ENCODE measurements at regions not wholly inside any gene's neighbourhood (a gene's known extent, or its start where the extent isn't known, plus 50 kb on each side); places are given as distances from the start of the nearest gene placed in this dataset.
"Not testable (repeated sequence)": the region's sequence is repeated elsewhere in the genome, so short reads cannot be mapped to it uniquely, and the experiment has no call there.

- TF ChIP-seq CTCF (conservative IDR thresholded peaks at IDR 0.05; ENCODE audit: low read depth, low read length); EZH2 (IDR thresholded peaks at IDR 0.05; ENCODE audit: borderline replicate concordance, low read depth, low read length, poor library complexity, severe bottlenecking): not testable (repeated sequence)
Observed at GRCh38 chr3:912717-913116, 180.1 kb upstream of the CNTN6 start.
